ENCODE measurements at regions not wholly inside any gene's neighbourhood (a gene's known extent, or its start where the extent isn't known, plus 50 kb on each side); places are given as distances from the start of the nearest gene placed in this dataset.

DNA sequence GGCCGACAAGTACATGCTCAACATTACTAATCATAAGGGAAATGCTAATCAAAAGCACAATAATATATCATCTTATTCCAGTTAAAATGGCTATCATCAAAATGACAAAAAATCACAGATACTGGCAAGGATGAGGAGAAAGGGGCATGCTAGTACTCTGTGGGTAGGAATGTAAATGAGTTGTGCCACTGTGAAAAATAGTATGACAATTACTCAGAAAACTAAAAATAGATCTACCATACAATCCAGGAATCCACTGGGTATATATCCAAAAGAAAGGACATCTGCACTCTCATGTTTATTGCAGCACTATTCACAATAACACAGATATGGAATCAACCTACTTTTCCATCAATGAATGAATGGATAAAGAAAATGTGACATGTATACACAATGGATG, 1256.5 kb downstream of the SI start:
- TF ChIP-seq, protein P1, sequence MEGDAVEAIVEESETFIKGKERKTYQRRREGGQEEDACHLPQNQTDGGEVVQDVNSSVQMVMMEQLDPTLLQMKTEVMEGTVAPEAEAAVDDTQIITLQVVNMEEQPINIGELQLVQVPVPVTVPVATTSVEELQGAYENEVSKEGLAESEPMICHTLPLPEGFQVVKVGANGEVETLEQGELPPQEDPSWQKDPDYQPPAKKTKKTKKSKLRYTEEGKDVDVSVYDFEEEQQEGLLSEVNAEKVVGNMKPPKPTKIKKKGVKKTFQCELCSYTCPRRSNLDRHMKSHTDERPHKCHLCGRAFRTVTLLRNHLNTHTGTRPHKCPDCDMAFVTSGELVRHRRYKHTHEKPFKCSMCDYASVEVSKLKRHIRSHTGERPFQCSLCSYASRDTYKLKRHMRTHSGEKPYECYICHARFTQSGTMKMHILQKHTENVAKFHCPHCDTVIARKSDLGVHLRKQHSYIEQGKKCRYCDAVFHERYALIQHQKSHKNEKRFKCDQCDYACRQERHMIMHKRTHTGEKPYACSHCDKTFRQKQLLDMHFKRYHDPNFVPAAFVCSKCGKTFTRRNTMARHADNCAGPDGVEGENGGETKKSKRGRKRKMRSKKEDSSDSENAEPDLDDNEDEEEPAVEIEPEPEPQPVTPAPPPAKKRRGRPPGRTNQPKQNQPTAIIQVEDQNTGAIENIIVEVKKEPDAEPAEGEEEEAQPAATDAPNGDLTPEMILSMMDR (IDR thresholded peaks at IDR 0.05), result no peak
- no peak for TF ChIP-seq POLR2A (IDR thresholded peaks at IDR 0.05)
